ENCODE measurements at regions not wholly inside any gene's neighbourhood (a gene's known extent, or its start where the extent isn't known, plus 50 kb on each side); places are given as distances from the start of the nearest gene placed in this dataset.

DNA sequence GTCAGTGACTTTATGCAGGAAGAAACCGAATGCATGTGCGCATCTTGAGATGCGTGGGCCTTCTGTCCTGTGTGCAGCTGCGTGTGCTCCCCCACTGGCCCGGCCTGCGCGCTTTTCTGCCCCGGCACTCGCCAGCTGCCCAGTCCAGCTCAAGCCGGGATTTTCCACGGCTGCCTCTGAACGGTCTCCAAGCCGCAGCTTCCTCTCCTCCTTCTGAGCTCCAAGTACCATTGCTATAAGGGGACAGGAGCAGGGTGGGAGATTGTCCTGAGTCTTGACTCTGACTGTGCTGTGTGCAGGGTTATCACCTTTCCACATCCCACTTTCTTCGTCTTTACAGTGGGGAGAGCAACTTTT is 302.8 kb downstream of the THBS2 start:
- no peak for TF ChIP-seq TAF1 (IDR thresholded peaks at IDR 0.05; ENCODE audit: borderline replicate concordance, low read depth, low read length)
- no peak for TF ChIP-seq POLR2A (IDR thresholded peaks at IDR 0.05; ENCODE audit: low read depth, low read length)

All from GM12892 (cell line).